COLO829 (cell line): ENCODE measurements at regions not wholly inside any gene's neighbourhood (a gene's known extent, or its start where the extent isn't known, plus 50 kb on each side); places are given as distances from the start of the nearest gene placed in this dataset.

Experiments
- DNase-seq: peaks from one replicate; pipeline ENCODE4 v3.0.0; 2012; ENCODE audit warnings: low spot score

GRCh38 chr18:56380685-56381084, 257.7 kb downstream of the TXNL1 start:
- DNase-seq: no peak

GRCh38 chr18:56379256-56379655, 259.1 kb downstream of the TXNL1 start:
- DNase-seq: no peak

- DNase-seq: no peak
These were observed 261.2 kb downstream of the TXNL1 start for GRCh38 chr18:56377231-56377630.

- no peak for DNase-seq
These were observed 264.3 kb downstream of the TXNL1 start for GRCh38 chr18:56374007-56374655.

- no peak for DNase-seq
These were observed 264.8 kb downstream of the TXNL1 start for GRCh38 chr18:56373601-56374000.

GRCh38 chr18:56368066-56368465, 270.3 kb downstream of the TXNL1 start:
- DNase-seq: no peak

- no peak for DNase-seq
These were observed 279.6 kb downstream of the TXNL1 start for GRCh38 chr18:56358608-56359280.

- no peak for DNase-seq
These were observed 284.6 kb downstream of the TXNL1 start for GRCh38 chr18:56353663-56354260.

- DNase-seq: no peak
These were observed 286.4 kb downstream of the TXNL1 start for GRCh38 chr18:56351911-56352500.

GRCh38 chr18:56337507-56337906, 300.9 kb downstream of the TXNL1 start:
- no peak for DNase-seq

- no peak for DNase-seq
These were observed 304.6 kb downstream of the TXNL1 start for GRCh38 chr18:56333839-56334238.

GRCh38 chr18:56333146-56333545, 305.2 kb downstream of the TXNL1 start:
- no peak for DNase-seq

GRCh38 chr18:56332371-56332770, 306.0 kb downstream of the TXNL1 start:
- no peak for DNase-seq

- DNase-seq: no peak
These were observed 307.9 kb downstream of the TXNL1 start for GRCh38 chr18:56330366-56331110.

GRCh38 chr18:56329536-56329935, 308.9 kb downstream of the TXNL1 start:
- DNase-seq: no peak

GRCh38 chr18:56327191-56327885, 311.1 kb downstream of the TXNL1 start:
- DNase-seq: no peak

GRCh38 chr18:56326336-56327072, 311.9 kb downstream of the TXNL1 start:
- no peak for DNase-seq

GRCh38 chr18:56323673-56324072, 314.7 kb downstream of the TXNL1 start:
- no peak for DNase-seq

- DNase-seq: no peak
These were observed 316.0 kb downstream of the TXNL1 start for GRCh38 chr18:56322406-56322805.

GRCh38 chr18:56321470-56321869, 316.9 kb downstream of the TXNL1 start:
- DNase-seq: no peak

GRCh38 chr18:56319953-56320352, 318.4 kb downstream of the TXNL1 start:
- no peak for DNase-seq
